ENCODE measurements at regions not wholly inside any gene's neighbourhood (a gene's known extent, or its start where the extent isn't known, plus 50 kb on each side); places are given as distances from the start of the nearest gene placed in this dataset.

- TF ChIP-seq STAT1 (IDR thresholded peaks at IDR 0.05; ENCODE audit: unreplicated experiment) (no peak), EZH2 (IDR thresholded peaks at IDR 0.05; ENCODE audit: low read depth, unreplicated experiment) (no peak), CTCF (conservative IDR thresholded peaks at IDR 0.05; ENCODE audit: low read depth in 2 of 2) (no peak)
These were observed 513.7 kb upstream of the PLXNA2 start for GRCh38 chr1:208757846-208758245.

All from GM23338 (cell line).